WTC11 (cell line): ENCODE measurements at regions not wholly inside any gene's neighbourhood (a gene's known extent, or its start where the extent isn't known, plus 50 kb on each side); places are given as distances from the start of the nearest gene placed in this dataset.

Experiments used
- ATAC-seq: fragments of 200-7000 bp; cut with Tn5 transposase; 2 replicates; pipeline ENCODE4 v1.10.0; 2021; ENCODE audit warnings: mild to moderate bottlenecking, moderate library complexity
- CTCF ChIA-PET: fragments of 300-600 bp; sonication (Branson Sonifier 250); formaldehyde crosslinking; loops from one replicate; lab custom pipeline; 2021; ENCODE audit warnings: antibody characterized with exemption; lab: Charles Lee
- POLR2A ChIA-PET: fragments of 350-600 bp; sonication (Branson Sonifier 250); formaldehyde crosslinking; loops from one replicate; lab custom pipeline; 2021; ENCODE audit warnings: antibody characterized with exemption; lab: Charles Lee
- DNase-seq: peaks from one replicate; pipeline ENCODE4 v3.0.0; 2021; ENCODE audit warnings: low spot score
- H3K27ac Mint-ChIP-seq: 2 replicates; pipeline ENCODE4 v1.8.0; 2021; ENCODE audit warnings: mixed read lengths
- H3K27me3 Mint-ChIP-seq: 2 replicates; pipeline ENCODE4 v1.8.0; 2021; ENCODE audit warnings: low read depth, mild to moderate bottlenecking, moderate library complexity, mixed read lengths
- H3K36me3 Mint-ChIP-seq: 2 replicates; pipeline ENCODE4 v1.8.0; 2021; ENCODE audit warnings: mixed read lengths
- H3K4me1 Mint-ChIP-seq: 2 replicates; pipeline ENCODE4 v1.8.0; 2022; ENCODE audit warnings: mixed read lengths
- H3K4me3 Mint-ChIP-seq: 2 replicates; pipeline ENCODE4 v1.8.0; 2021; ENCODE audit warnings: mild to moderate bottlenecking, moderate library complexity, mixed read lengths
- H3K9me3 Mint-ChIP-seq: 2 replicates; pipeline ENCODE4 v1.8.0; 2021; ENCODE audit warnings: mixed read lengths
- AR ChIP-seq: fragments of 250-450 bp; sonication (Bioruptor Pico); IDR thresholded peaks from 2 replicates; pipeline ENCODE4 v1.9.0; 2021; ENCODE audit warnings: mild to moderate bottlenecking
- CREM ChIP-seq: sonication (generic); formaldehyde crosslinking; IDR thresholded peaks from 2 replicates; pipeline ENCODE4 v1.8.1; 2022; ENCODE audit warnings: mild to moderate bottlenecking, missing genetic modification reagents, moderate library complexity
- FOXK1 ChIP-seq: sonication (generic); formaldehyde crosslinking; IDR thresholded peaks from 2 replicates; pipeline ENCODE4 v1.8.0; 2022; ENCODE audit warnings: mild to moderate bottlenecking, moderate library complexity, missing genetic modification reagents
- NR1H2 ChIP-seq: sonication (generic); formaldehyde crosslinking; IDR thresholded peaks from 2 replicates; pipeline ENCODE4 v1.9.0; 2021; ENCODE audit warnings: mild to moderate bottlenecking, moderate library complexity, missing genetic modification reagents
- NR3C1 ChIP-seq: sonication (generic); formaldehyde crosslinking; conservative IDR thresholded peaks from 2 replicates; pipeline ENCODE4 v1.8.1; 2023; ENCODE audit warnings: low read depth, mild to moderate bottlenecking, missing genetic modification reagents
- RELA ChIP-seq: sonication (generic); formaldehyde crosslinking; IDR thresholded peaks from 2 replicates; pipeline ENCODE4 v1.8.1; 2022; ENCODE audit warnings: missing genetic modification reagents, mild to moderate bottlenecking, borderline replicate concordance
- ZSCAN18 ChIP-seq: fragments of 250-450 bp; sonication (Bioruptor Pico); IDR thresholded peaks from 2 replicates; pipeline ENCODE4 v2.1.2; 2022; ENCODE audit warnings: mild to moderate bottlenecking, moderate library complexity
- TF ChIP-seq, protein P1 (sequence below): fragments of 250-450 bp; sonication (Bioruptor Pico); IDR thresholded peaks from 2 replicates; pipeline ENCODE4 v1.9.0; 2021; ENCODE audit warnings: mild to moderate bottlenecking, borderline replicate concordance
- TF ChIP-seq, protein P2 (sequence below): sonication (generic); formaldehyde crosslinking; IDR thresholded peaks from 2 replicates; pipeline ENCODE4 v1.8.0; 2022; ENCODE audit warnings: missing genetic modification reagents
- TF ChIP-seq, protein P3 (sequence below): sonication (generic); formaldehyde crosslinking; IDR thresholded peaks from 2 replicates; pipeline ENCODE4 v1.8.1; 2022; ENCODE audit warnings: low read depth, mild to moderate bottlenecking, moderate library complexity, missing genetic modification reagents, borderline replicate concordance

GRCh38 chr13:31460061-31460460, 260.3 kb downstream of the B3GLCT start:
- H3K4me1 Mint-ChIP-seq = peaks cover 7% of the 10 kb centered on the region
- H3K4me3 Mint-ChIP-seq = no peak overlapping the region
- H3K27ac Mint-ChIP-seq = no peak overlapping the region
- H3K9me3 Mint-ChIP-seq = peaks cover 12% of the 10 kb centered on the region
- no peaks in the 10 kb centered on the region; the same call in 1 of the 2 replicates for H3K27me3 Mint-ChIP-seq
- H3K36me3 Mint-ChIP-seq = no peaks in the 10 kb centered on the region
- TF ChIP-seq, protein P1, sequence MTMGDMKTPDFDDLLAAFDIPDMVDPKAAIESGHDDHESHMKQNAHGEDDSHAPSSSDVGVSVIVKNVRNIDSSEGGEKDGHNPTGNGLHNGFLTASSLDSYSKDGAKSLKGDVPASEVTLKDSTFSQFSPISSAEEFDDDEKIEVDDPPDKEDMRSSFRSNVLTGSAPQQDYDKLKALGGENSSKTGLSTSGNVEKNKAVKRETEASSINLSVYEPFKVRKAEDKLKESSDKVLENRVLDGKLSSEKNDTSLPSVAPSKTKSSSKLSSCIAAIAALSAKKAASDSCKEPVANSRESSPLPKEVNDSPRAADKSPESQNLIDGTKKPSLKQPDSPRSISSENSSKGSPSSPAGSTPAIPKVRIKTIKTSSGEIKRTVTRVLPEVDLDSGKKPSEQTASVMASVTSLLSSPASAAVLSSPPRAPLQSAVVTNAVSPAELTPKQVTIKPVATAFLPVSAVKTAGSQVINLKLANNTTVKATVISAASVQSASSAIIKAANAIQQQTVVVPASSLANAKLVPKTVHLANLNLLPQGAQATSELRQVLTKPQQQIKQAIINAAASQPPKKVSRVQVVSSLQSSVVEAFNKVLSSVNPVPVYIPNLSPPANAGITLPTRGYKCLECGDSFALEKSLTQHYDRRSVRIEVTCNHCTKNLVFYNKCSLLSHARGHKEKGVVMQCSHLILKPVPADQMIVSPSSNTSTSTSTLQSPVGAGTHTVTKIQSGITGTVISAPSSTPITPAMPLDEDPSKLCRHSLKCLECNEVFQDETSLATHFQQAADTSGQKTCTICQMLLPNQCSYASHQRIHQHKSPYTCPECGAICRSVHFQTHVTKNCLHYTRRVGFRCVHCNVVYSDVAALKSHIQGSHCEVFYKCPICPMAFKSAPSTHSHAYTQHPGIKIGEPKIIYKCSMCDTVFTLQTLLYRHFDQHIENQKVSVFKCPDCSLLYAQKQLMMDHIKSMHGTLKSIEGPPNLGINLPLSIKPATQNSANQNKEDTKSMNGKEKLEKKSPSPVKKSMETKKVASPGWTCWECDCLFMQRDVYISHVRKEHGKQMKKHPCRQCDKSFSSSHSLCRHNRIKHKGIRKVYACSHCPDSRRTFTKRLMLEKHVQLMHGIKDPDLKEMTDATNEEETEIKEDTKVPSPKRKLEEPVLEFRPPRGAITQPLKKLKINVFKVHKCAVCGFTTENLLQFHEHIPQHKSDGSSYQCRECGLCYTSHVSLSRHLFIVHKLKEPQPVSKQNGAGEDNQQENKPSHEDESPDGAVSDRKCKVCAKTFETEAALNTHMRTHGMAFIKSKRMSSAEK (CRISPR knock-in tag) = no peak
- ATAC-seq = no peak
- CTCF ChIA-PET = no interaction called here
- no peak for DNase-seq
- POLR2A ChIA-PET = no interaction called here

DNA sequence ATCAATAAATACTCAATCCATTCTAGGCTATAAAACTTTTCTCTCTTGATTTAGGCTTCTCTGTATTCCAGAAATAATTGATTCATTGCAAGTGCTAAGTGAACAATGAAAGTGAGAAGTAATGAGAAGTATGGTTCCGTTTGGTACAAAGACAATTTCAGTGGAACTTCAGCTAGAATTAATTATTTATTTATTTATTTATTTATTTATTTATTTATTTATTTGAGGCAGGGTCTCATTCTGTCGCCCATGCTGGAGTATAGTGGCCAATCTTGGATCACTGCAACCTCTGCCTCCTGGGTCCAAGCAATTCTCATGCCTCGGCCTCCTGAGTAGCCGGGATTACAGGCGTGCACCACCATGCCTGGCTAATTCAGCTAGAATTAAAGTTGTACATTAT, 262.1 kb downstream of the B3GLCT start:
- ATAC-seq (no peak), DNase-seq (no peak)
- TF ChIP-seq AR (no peak), NR1H2 (CRISPR knock-in tag) (no peak), CREM (no peak), FOXK1 (no peak), RELA (CRISPR knock-in tag) (no peak), NR3C1 (CRISPR knock-in tag) (no peak), ZSCAN18 (CRISPR knock-in tag) (no peak)
- TF ChIP-seq, protein P2, sequence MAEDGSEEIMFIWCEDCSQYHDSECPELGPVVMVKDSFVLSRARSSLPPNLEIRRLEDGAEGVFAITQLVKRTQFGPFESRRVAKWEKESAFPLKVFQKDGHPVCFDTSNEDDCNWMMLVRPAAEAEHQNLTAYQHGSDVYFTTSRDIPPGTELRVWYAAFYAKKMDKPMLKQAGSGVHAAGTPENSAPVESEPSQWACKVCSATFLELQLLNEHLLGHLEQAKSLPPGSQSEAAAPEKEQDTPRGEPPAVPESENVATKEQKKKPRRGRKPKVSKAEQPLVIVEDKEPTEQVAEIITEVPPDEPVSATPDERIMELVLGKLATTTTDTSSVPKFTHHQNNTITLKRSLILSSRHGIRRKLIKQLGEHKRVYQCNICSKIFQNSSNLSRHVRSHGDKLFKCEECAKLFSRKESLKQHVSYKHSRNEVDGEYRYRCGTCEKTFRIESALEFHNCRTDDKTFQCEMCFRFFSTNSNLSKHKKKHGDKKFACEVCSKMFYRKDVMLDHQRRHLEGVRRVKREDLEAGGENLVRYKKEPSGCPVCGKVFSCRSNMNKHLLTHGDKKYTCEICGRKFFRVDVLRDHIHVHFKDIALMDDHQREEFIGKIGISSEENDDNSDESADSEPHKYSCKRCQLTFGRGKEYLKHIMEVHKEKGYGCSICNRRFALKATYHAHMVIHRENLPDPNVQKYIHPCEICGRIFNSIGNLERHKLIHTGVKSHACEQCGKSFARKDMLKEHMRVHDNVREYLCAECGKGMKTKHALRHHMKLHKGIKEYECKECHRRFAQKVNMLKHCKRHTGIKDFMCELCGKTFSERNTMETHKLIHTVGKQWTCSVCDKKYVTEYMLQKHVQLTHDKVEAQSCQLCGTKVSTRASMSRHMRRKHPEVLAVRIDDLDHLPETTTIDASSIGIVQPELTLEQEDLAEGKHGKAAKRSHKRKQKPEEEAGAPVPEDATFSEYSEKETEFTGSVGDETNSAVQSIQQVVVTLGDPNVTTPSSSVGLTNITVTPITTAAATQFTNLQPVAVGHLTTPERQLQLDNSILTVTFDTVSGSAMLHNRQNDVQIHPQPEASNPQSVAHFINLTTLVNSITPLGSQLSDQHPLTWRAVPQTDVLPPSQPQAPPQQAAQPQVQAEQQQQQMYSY = no peak
- TF ChIP-seq, protein P3, sequence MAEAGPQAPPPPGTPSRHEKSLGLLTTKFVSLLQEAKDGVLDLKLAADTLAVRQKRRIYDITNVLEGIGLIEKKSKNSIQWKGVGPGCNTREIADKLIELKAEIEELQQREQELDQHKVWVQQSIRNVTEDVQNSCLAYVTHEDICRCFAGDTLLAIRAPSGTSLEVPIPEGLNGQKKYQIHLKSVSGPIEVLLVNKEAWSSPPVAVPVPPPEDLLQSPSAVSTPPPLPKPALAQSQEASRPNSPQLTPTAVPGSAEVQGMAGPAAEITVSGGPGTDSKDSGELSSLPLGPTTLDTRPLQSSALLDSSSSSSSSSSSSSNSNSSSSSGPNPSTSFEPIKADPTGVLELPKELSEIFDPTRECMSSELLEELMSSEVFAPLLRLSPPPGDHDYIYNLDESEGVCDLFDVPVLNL (CRISPR knock-in tag) = no peak
- CTCF ChIA-PET = no interaction called here
- Mint-ChIP-seq H3K36me3 (no peaks in the 10 kb centered on the region), H3K27me3 (no peaks in the 10 kb centered on the region; the same call in 1 of the 2 replicates), H3K27ac (no peak overlapping the region), H3K4me3 (no peak overlapping the region), H3K4me1 (peaks cover 7% of the 10 kb centered on the region), H3K9me3 (peaks cover 12% of the 10 kb centered on the region)
- POLR2A ChIA-PET = no interaction called here
